ENCODE measurements at regions not wholly inside any gene's neighbourhood (a gene's known extent, or its start where the extent isn't known, plus 50 kb on each side); places are given as distances from the start of the nearest gene placed in this dataset.

- Mint-ChIP-seq H3K4me1 (no peaks in the 10 kb centered on the region), H3K36me3 (peaks cover 1% of the 10 kb centered on the region), H3K9me3 (ENCODE audit: low read depth) (peaks cover 12% of the 10 kb centered on the region), H3K27me3 (no peaks in the 10 kb centered on the region), H3K4me3 (no peak overlapping the region), H3K27ac (no peak overlapping the region)
- ATAC-seq, result no peak
- no peak for DNase-seq
- CTCF ChIA-PET, result no interaction called here
Observed at GRCh38 chr20:60292001-60292520, 333.8 kb downstream of the CDH26 start.

GRCh38 chr20:60294632-60295031, 336.4 kb downstream of the CDH26 start:
- ATAC-seq (no peak), DNase-seq (no peak)
- CTCF ChIA-PET, result no interaction called here
- Mint-ChIP-seq H3K27me3 (no peaks in the 10 kb centered on the region), H3K36me3 (peaks cover 1% of the 10 kb centered on the region), H3K9me3 (ENCODE audit: low read depth) (peaks cover 12% of the 10 kb centered on the region), H3K27ac (no peak overlapping the region), H3K4me1 (no peaks in the 10 kb centered on the region), H3K4me3 (no peak overlapping the region)

GRCh38 chr20:60295214-60295613, 337.0 kb downstream of the CDH26 start:
- CTCF ChIA-PET, result interaction anchor here (0.7 kb wide), 1 partner anchor 238 kb away, joined by 3 read pairs; no protein-coding TSS in a partner anchor
- Mint-ChIP-seq H3K27ac (no peak overlapping the region), H3K27me3 (no peaks in the 10 kb centered on the region), H3K36me3 (peaks cover 1% of the 10 kb centered on the region), H3K4me3 (no peak overlapping the region), H3K4me1 (no peaks in the 10 kb centered on the region), H3K9me3 (ENCODE audit: low read depth) (peaks cover 12% of the 10 kb centered on the region)
- ATAC-seq (no peak), DNase-seq (no peak)

DNA sequence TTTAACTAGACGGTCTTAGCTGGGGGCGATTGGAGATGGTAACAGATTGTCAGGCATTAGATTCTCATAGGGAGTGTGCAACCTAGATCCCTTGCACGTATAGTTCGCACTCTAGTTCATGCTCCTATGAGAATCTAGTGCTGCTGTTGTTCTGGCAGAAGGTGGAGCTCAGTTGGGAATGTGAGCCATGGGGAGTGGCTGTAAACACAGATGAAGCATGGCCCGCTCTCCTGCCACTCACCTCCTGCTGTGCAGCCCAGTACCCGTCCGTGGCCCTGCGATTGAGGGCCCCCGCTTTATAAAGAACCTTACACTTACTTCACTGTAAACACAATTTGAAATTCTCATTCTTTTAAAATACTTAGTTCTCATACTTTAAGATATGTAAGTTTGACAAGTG, 339.4 kb downstream of the CDH26 start:
- DNase-seq (no peak), ATAC-seq (no peak)
- Mint-ChIP-seq H3K27ac (no peak overlapping the region), H3K4me3 (no peak overlapping the region), H3K36me3 (no peaks in the 10 kb centered on the region), H3K4me1 (no peaks in the 10 kb centered on the region), H3K27me3 (no peaks in the 10 kb centered on the region), H3K9me3 (ENCODE audit: low read depth) (peaks cover 2% of the 10 kb centered on the region)
- CTCF ChIA-PET, result no interaction called here

- Mint-ChIP-seq H3K4me3 (no peak overlapping the region), H3K27me3 (no peaks in the 10 kb centered on the region), H3K4me1 (no peaks in the 10 kb centered on the region), H3K27ac (no peak overlapping the region), H3K9me3 (ENCODE audit: low read depth) (peaks cover 2% of the 10 kb centered on the region), H3K36me3 (no peaks in the 10 kb centered on the region)
- CTCF ChIA-PET, result no interaction called here
- DNase-seq (no peak), ATAC-seq (no peak)
Observed at GRCh38 chr20:60298647-60299046, 340.4 kb downstream of the CDH26 start.

DNA sequence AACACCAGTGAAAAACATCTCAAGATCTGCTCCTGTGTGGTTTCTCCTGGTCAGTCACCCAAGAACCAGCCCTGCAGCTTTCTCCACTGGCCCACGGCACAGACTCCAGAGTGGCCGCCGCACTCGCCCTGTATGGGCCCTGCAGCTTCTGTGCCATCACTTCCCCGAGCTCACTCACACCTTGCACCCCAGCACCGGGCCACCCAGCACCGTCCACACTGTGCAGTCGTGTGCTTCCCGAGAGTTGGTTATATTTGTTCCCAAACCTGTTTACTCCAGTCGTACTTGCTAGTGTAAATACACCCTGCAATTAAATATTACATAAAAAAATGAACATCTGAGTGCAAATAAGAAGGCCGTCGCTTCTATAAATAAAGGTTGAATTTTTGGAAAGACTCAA, 341.7 kb downstream of the CDH26 start:
- Mint-ChIP-seq H3K36me3 (no peaks in the 10 kb centered on the region), H3K9me3 (ENCODE audit: low read depth) (peaks cover 2% of the 10 kb centered on the region), H3K4me3 (no peak overlapping the region), H3K27ac (no peak overlapping the region), H3K27me3 (no peaks in the 10 kb centered on the region), H3K4me1 (no peaks in the 10 kb centered on the region)
- CTCF ChIA-PET, result no interaction called here
- ATAC-seq, result no peak
- DNase-seq, result no peak

DNA sequence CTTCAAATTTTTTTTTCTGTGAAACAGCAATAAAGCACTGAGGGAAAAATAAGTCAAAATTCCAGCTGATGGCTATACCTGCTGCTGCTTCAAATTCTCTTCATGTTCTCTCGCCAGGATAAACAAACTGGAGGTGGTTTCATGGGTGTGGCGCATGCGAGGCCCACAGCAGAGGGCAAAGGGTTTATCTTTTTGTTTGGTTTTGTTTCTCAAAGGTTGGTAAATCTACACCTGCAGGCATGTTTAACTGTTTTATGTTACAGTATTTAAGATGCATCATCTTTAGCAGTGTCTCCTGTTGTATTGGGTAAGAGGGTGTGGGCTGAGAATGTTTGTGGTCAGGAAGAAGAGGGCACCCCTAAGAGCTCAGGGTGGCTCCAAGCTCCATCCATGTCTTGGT, 342.2 kb downstream of the CDH26 start:
- Mint-ChIP-seq H3K4me1 (no peaks in the 10 kb centered on the region), H3K27ac (no peak overlapping the region), H3K36me3 (no peaks in the 10 kb centered on the region), H3K4me3 (no peak overlapping the region), H3K27me3 (no peaks in the 10 kb centered on the region), H3K9me3 (ENCODE audit: low read depth) (no peaks in the 10 kb centered on the region)
- CTCF ChIA-PET, result no interaction called here
- ATAC-seq, result no peak
- DNase-seq, result no peak

GRCh38 chr20:60302875-60303274, 344.7 kb downstream of the CDH26 start:
- H3K4me1 Mint-ChIP-seq, result no peaks in the 10 kb centered on the region
- no peak for DNase-seq

DNA sequence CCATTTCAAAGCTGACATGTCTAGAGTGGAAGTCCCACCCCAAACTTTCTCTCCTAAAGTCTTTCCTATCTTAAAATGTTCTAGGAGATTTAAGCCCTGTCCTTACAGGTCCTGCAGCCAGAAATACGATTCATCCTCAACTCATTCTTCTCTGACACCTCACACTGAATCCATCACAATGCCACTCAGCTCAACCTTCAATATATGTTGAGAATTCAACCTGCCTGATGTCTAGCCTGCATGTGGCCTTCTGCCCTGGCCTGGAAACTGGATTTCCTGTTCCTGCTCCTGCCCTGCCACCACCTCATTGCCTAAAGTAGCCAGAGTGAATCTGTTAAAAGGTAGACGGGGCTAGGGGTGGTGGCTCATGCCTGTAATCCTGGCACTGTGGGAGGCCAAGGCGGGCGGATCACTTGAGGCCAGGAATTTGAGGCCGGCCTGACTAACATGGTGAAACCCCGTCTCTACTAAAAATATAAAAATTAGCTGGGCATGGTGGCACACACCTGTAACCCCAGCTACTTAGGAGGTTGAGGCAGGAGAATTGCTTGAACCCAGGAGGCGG, 345.9 kb downstream of the CDH26 start:
- Mint-ChIP-seq H3K9me3 (ENCODE audit: low read depth) (no peaks in the 10 kb centered on the region), H3K36me3 (no peaks in the 10 kb centered on the region), H3K4me1 (no peaks in the 10 kb centered on the region), H3K4me3 (no peak overlapping the region), H3K27ac (no peak overlapping the region), H3K27me3 (no peaks in the 10 kb centered on the region)
- ATAC-seq (no peak), DNase-seq (no peak)
- CTCF ChIA-PET, result no interaction called here

More at GRCh38 chr20:60302875-60303274, 344.7 kb downstream of the CDH26 start:
- Mint-ChIP-seq H3K27me3 (no peaks in the 10 kb centered on the region), H3K36me3 (no peaks in the 10 kb centered on the region), H3K27ac (no peak overlapping the region), H3K9me3 (ENCODE audit: low read depth) (no peaks in the 10 kb centered on the region), H3K4me3 (no peak overlapping the region)
- ATAC-seq, result no peak
- CTCF ChIA-PET, result no interaction called here

- CTCF ChIA-PET, result no interaction called here
- ATAC-seq, result no peak
- no peak for DNase-seq
- Mint-ChIP-seq H3K27ac (no peak overlapping the region), H3K9me3 (ENCODE audit: low read depth) (no peaks in the 10 kb centered on the region), H3K4me3 (no peak overlapping the region), H3K4me1 (no peaks in the 10 kb centered on the region), H3K36me3 (no peaks in the 10 kb centered on the region), H3K27me3 (no peaks in the 10 kb centered on the region)
Observed at GRCh38 chr20:60304931-60305330, 346.7 kb downstream of the CDH26 start.

GRCh38 chr20:60306105-60306504, 347.9 kb downstream of the CDH26 start:
- Mint-ChIP-seq H3K4me1 (no peaks in the 10 kb centered on the region), H3K27me3 (no peaks in the 10 kb centered on the region), H3K4me3 (no peak overlapping the region), H3K27ac (no peak overlapping the region), H3K36me3 (no peaks in the 10 kb centered on the region), H3K9me3 (ENCODE audit: low read depth) (no peaks in the 10 kb centered on the region)
- no peak for DNase-seq
- no peak for ATAC-seq
- CTCF ChIA-PET, result no interaction called here

DNA sequence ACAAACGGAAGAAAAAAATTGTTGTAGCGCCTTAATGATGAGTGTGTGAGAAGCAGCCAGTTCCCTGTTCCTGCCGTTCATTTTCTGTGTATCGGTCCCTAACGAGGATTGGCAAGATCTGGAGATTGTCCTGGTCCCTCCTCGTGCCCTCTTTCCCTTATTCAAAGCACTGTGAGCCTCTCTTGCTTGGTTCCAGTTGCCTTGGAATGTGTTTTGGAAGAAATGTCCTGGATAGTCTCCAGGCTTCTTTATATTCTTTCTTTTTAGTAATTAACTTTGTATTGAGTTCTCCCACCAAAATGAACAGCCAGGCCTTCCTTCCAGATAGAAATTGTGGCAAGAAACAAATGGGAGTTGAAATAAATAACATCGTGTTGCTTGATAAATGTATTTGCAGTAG, 348.3 kb downstream of the CDH26 start:
- H3K9me3 Mint-ChIP-seq (ENCODE audit: low read depth), result no peaks in the 10 kb centered on the region
- no peaks in the 10 kb centered on the region for H3K27me3 Mint-ChIP-seq
- no peak overlapping the region for H3K4me3 Mint-ChIP-seq
- ATAC-seq, result no peak
- no peaks in the 10 kb centered on the region for H3K4me1 Mint-ChIP-seq
- H3K36me3 Mint-ChIP-seq, result no peaks in the 10 kb centered on the region
- DNase-seq, result no peak
- CTCF ChIA-PET, result no interaction called here
- H3K27ac Mint-ChIP-seq, result no peak overlapping the region

- no peak for ATAC-seq
- DNase-seq, result no peak
- Mint-ChIP-seq H3K27me3 (no peaks in the 10 kb centered on the region), H3K4me3 (no peak overlapping the region), H3K4me1 (no peaks in the 10 kb centered on the region), H3K36me3 (no peaks in the 10 kb centered on the region), H3K27ac (no peak overlapping the region), H3K9me3 (ENCODE audit: low read depth) (peaks cover 6% of the 10 kb centered on the region)
- CTCF ChIA-PET, result interaction anchor here (0.7 kb wide), 1 partner anchor 70 kb away, joined by 5 read pairs; no protein-coding TSS in a partner anchor
Observed at GRCh38 chr20:60310560-60311349, 352.5 kb downstream of the CDH26 start.

- no peaks in the 10 kb centered on the region for H3K36me3 Mint-ChIP-seq
- DNase-seq, result no peak
- no peak overlapping the region for H3K4me3 Mint-ChIP-seq
- peaks cover 6% of the 10 kb centered on the region for H3K9me3 Mint-ChIP-seq (ENCODE audit: low read depth)
- H3K4me1 Mint-ChIP-seq, result no peaks in the 10 kb centered on the region
- no peak overlapping the region for H3K27ac Mint-ChIP-seq
- ATAC-seq, result no peak
- no peaks in the 10 kb centered on the region for H3K27me3 Mint-ChIP-seq
- CTCF ChIA-PET, result no interaction called here
Observed at GRCh38 chr20:60313191-60313590, 355.0 kb downstream of the CDH26 start.
